ENCODE measurements at regions not wholly inside any gene's neighbourhood (a gene's known extent, or its start where the extent isn't known, plus 50 kb on each side); places are given as distances from the start of the nearest gene placed in this dataset.

DNA sequence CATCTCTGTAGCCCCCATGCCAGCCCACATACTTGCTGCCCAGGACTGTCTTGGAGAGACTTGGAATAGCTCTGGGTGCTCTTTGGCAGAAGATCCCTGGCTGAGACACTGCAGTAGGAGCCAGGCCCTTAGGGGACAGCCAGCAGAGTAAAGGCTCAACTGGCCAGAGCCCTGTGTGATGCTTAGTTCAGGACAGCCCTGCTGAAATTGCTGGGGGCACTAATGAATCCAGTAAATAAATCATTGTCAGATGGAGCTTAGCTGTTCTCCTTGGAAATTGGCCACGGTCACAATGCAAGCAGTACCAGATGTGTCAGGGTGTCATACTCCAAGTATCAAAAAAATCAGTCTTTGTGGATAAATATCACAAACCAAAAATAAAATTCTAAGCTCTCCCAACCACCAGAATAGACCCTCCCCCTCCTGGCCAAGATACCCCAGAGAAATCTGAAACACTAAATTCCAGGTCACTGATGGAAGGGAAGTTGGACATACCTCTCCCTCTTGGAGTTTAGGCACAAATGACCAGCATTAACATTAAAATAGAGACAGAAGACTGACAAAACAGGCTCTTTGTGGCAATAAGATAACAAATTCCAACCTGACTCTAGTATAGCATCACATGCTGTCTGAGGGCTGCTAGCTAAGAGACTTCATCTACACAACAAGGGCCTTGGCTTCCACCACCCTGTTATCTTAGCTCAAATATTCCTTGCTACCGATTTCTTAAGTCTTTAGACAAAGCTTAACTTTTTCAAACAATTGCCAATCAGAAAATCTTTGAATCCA is 83.2 kb upstream of the DNAH14 start:
- no peaks in the 10 kb centered on the region for H3K9me3 Mint-ChIP-seq (ENCODE audit: unreplicated experiment)
- TF ChIP-seq, protein P1, sequence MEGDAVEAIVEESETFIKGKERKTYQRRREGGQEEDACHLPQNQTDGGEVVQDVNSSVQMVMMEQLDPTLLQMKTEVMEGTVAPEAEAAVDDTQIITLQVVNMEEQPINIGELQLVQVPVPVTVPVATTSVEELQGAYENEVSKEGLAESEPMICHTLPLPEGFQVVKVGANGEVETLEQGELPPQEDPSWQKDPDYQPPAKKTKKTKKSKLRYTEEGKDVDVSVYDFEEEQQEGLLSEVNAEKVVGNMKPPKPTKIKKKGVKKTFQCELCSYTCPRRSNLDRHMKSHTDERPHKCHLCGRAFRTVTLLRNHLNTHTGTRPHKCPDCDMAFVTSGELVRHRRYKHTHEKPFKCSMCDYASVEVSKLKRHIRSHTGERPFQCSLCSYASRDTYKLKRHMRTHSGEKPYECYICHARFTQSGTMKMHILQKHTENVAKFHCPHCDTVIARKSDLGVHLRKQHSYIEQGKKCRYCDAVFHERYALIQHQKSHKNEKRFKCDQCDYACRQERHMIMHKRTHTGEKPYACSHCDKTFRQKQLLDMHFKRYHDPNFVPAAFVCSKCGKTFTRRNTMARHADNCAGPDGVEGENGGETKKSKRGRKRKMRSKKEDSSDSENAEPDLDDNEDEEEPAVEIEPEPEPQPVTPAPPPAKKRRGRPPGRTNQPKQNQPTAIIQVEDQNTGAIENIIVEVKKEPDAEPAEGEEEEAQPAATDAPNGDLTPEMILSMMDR (IDR thresholded peaks at IDR 0.05) = no peak
- H3K4me3 Mint-ChIP-seq (ENCODE audit: unreplicated experiment) = no peak overlapping the region
- H3K4me1 Mint-ChIP-seq (ENCODE audit: unreplicated experiment) = no peaks in the 10 kb centered on the region
- H3K27ac Mint-ChIP-seq (ENCODE audit: unreplicated experiment) = no peak overlapping the region
- no peaks in the 10 kb centered on the region for H3K36me3 Mint-ChIP-seq (ENCODE audit: unreplicated experiment)
- peaks cover 2% of the 10 kb centered on the region for H3K27me3 Mint-ChIP-seq (ENCODE audit: unreplicated experiment)
- DNase-seq (ENCODE audit: extremely low spot score, unreplicated experiment) = no peak

DNA sequence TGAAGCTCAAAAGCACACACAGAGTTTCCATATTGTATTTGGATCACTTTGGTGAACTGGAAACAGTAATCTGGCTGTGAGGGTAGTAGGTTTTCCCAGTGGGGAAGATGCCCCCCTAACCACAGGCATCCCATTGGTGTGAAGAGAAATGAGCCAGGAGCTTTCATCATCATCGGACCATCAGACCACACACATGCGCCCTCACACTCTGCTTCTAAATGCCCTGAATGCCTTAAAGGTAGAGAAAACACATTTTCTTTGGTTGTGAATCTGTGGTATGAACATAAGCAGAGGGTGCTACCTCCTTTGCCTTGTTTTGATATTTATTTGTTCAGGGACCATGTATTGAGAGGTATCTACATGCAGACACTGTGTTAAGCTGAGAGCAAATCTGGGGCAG is 79.0 kb upstream of the DNAH14 start:
- Mint-ChIP-seq H3K27ac (ENCODE audit: unreplicated experiment) (no peak overlapping the region), H3K36me3 (ENCODE audit: unreplicated experiment) (no peaks in the 10 kb centered on the region), H3K4me1 (ENCODE audit: unreplicated experiment) (no peaks in the 10 kb centered on the region), H3K9me3 (ENCODE audit: unreplicated experiment) (no peaks in the 10 kb centered on the region), H3K4me3 (ENCODE audit: unreplicated experiment) (no peak overlapping the region), H3K27me3 (ENCODE audit: unreplicated experiment) (peaks cover 6% of the 10 kb centered on the region)
- TF ChIP-seq, protein P1 (IDR thresholded peaks at IDR 0.05) = no peak
- DNase-seq (ENCODE audit: extremely low spot score, unreplicated experiment) = no peak

DNA sequence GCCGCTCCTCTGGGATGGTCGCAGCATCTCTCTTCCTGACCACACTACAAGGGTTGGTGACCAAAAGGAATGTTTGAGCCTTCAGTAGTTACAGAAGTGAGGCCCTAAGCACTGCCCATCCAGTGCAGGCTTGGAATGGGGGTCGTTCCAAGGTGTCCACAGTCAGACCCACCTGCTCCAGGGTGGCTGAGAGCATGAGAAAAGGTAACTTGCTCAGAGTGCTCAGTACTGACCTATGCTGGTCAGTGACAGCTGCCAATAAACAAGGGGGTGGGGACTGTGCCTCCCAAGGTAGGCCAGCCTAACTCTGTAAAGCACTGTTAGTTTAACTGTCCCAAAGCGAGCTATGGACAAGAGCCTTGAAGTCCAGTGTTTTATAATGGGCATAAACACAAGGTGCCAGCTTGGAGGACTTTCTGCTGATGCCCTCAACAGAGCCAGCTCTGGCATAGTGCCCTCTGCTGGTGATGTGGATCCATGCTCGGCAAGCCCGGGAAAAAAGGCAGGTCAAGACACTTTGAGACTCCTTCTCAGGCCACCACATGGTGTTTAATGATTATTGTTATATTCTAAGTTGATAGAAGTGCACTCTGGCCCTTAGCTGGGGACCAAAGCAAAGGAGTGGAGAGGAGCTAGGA is 78.1 kb upstream of the DNAH14 start:
- no peak overlapping the region for H3K27ac Mint-ChIP-seq (ENCODE audit: unreplicated experiment)
- DNase-seq (ENCODE audit: extremely low spot score, unreplicated experiment) = no peak
- H3K36me3 Mint-ChIP-seq (ENCODE audit: unreplicated experiment) = no peaks in the 10 kb centered on the region
- no peak overlapping the region for H3K4me3 Mint-ChIP-seq (ENCODE audit: unreplicated experiment)
- TF ChIP-seq, protein P1 (IDR thresholded peaks at IDR 0.05) = peak; percentile 65
- H3K4me1 Mint-ChIP-seq (ENCODE audit: unreplicated experiment) = no peaks in the 10 kb centered on the region
- peaks cover 6% of the 10 kb centered on the region for H3K27me3 Mint-ChIP-seq (ENCODE audit: unreplicated experiment)
- no peaks in the 10 kb centered on the region for H3K9me3 Mint-ChIP-seq (ENCODE audit: unreplicated experiment)

DNA sequence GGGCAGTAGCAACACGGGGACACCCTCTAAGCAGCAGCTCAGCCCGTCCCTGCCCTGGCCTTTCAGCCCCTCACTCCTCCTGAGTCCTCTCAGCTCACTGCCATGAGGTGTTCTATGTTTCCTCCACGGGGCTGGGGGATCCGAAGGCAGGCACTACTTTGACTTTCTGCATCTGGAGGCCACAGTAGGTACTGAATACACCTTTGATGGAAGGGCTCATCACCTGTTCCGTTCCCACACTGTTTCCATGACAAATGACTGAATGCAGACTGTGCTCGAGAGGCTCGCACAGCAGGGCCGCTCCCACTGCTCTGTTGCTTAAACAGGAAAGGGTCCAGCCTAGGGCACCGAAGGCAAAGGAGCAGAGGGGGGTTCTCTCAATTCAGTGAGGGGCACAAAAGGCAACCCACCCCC is 77.6 kb upstream of the DNAH14 start:
- Mint-ChIP-seq H3K27ac (ENCODE audit: unreplicated experiment) (no peak overlapping the region), H3K27me3 (ENCODE audit: unreplicated experiment) (peaks cover 6% of the 10 kb centered on the region), H3K4me1 (ENCODE audit: unreplicated experiment) (no peaks in the 10 kb centered on the region), H3K36me3 (ENCODE audit: unreplicated experiment) (no peaks in the 10 kb centered on the region), H3K4me3 (ENCODE audit: unreplicated experiment) (no peak overlapping the region), H3K9me3 (ENCODE audit: unreplicated experiment) (no peaks in the 10 kb centered on the region)
- no peak for DNase-seq (ENCODE audit: extremely low spot score, unreplicated experiment)
- TF ChIP-seq, protein P1 (IDR thresholded peaks at IDR 0.05) = no peak

DNA sequence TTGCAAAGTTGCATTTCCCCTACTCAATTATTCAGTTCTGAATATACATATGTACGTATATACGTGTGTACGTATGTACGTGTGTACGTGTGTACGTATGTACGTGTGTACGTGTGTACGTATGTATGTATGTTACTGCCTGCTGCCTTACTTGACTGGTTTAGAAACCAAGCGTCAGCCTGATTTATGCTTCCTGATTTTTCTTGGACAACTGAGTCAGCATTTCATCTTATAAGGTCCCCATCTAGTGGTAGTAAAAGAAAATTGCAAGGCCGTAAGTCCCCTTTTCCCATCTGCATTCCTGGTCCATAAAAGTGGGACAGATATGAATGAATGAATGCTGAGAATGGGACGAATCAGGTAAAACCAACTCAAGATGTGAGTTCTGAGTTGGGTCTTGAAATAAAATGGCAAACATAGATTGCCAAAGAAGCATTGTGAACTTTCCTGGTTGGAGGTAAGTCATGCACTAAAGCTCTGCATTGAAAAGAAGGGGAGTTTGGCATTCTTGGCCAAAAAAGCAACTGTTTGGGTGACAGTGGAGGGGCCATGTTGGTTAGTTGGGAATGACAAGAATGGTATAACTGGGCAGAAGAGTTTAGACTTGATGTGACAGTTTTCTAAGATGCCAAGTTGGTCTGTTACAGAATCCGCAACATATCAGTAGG is 76.4 kb upstream of the DNAH14 start:
- H3K36me3 Mint-ChIP-seq (ENCODE audit: unreplicated experiment) = no peaks in the 10 kb centered on the region

More for the DNA sequence above, 76.4 kb upstream of the DNAH14 start:
- H3K27me3 Mint-ChIP-seq (ENCODE audit: unreplicated experiment) = peaks cover 6% of the 10 kb centered on the region
- H3K4me3 Mint-ChIP-seq (ENCODE audit: unreplicated experiment) = no peak overlapping the region
- H3K4me1 Mint-ChIP-seq (ENCODE audit: unreplicated experiment) = no peaks in the 10 kb centered on the region
- H3K9me3 Mint-ChIP-seq (ENCODE audit: unreplicated experiment) = no peaks in the 10 kb centered on the region
- TF ChIP-seq, protein P1 (IDR thresholded peaks at IDR 0.05) = peak; percentile 75
- H3K27ac Mint-ChIP-seq (ENCODE audit: unreplicated experiment) = no peak overlapping the region
- DNase-seq (ENCODE audit: extremely low spot score, unreplicated experiment) = no peak
